ENCODE measurements at regions not wholly inside any gene's neighbourhood (a gene's known extent, or its start where the extent isn't known, plus 50 kb on each side); places are given as distances from the start of the nearest gene placed in this dataset.

DNA sequence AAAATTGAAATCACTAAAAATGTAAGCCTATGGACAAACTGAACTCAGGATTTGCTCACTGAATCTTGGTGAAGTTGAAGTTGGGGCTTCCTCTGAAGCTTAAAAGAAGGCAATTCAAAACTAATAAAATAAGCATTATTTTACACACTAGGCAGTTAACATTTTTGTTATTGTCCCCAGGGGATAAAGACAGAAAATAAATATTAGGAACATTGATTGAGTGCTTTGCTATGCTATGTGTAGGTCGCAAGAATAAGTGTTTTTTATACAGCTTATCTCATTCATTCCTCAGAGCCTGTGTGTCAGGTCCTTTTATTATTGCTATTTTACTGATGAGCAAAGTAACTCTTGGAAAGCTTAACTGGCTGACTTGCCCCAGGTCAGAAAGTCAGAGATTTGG is 82.2 kb downstream of the ZNF608 start:
- Histone ChIP-seq H3K9me3 (replicated peaks; ENCODE audit: control insufficient read depth, low read depth, low read length) (no peaks in the 10 kb centered on the region), H3K4me3 (ENCODE audit: low read length) (no peak overlapping the region), H3K4me1 (ENCODE audit: control insufficient read depth, insufficient read depth, low read length) (peaks cover 34% of the 10 kb centered on the region), H3K27ac (ENCODE audit: low read length) (no peak overlapping the region), H3K36me3 (ENCODE audit: control insufficient read depth, insufficient read depth, low read length) (no peaks in the 10 kb centered on the region), H3K27me3 (ENCODE audit: control insufficient read depth, insufficient read depth, low read length) (no peaks in the 10 kb centered on the region)
- DNase-seq = no peak
- no CpG with 5 or more reads among the region's 1 CpG for WGBS (ENCODE audit: insufficient coverage)

DNA sequence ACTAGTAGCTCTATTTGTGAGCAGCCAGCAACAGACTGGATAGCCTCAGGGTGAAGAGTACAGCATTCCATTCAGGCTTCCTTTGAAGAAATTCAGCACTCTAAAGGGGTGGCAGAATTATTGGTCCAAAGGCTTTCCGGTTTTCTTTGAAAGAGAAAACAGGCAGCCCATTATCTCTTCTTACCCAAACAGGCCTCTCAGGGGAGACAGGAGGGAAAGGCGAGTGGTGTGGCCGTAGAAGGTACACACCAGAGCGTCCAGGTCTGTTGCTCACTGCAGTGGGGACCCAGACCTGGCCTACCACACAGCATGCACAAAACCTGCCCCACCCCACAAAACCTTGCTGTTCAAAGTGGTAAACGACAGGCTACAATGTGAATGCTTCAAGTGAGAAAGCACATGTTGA is 83.3 kb downstream of the ZNF608 start:
- peaks cover 37% of the 10 kb centered on the region for H3K4me1 ChIP-seq (ENCODE audit: control insufficient read depth, insufficient read depth, low read length)
- no peaks in the 10 kb centered on the region for H3K27me3 ChIP-seq (ENCODE audit: control insufficient read depth, insufficient read depth, low read length)
- WGBS (ENCODE audit: insufficient coverage) = 63% methylated on average over 1 of the region's 5 CpGs
- no peak for DNase-seq
- no peaks in the 10 kb centered on the region for H3K9me3 ChIP-seq (replicated peaks; ENCODE audit: control insufficient read depth, low read depth, low read length)
- no peaks in the 10 kb centered on the region for H3K36me3 ChIP-seq (ENCODE audit: control insufficient read depth, insufficient read depth, low read length)
- no peak overlapping the region for H3K27ac ChIP-seq (ENCODE audit: low read length)
- no peak overlapping the region for H3K4me3 ChIP-seq (ENCODE audit: low read length)

DNA sequence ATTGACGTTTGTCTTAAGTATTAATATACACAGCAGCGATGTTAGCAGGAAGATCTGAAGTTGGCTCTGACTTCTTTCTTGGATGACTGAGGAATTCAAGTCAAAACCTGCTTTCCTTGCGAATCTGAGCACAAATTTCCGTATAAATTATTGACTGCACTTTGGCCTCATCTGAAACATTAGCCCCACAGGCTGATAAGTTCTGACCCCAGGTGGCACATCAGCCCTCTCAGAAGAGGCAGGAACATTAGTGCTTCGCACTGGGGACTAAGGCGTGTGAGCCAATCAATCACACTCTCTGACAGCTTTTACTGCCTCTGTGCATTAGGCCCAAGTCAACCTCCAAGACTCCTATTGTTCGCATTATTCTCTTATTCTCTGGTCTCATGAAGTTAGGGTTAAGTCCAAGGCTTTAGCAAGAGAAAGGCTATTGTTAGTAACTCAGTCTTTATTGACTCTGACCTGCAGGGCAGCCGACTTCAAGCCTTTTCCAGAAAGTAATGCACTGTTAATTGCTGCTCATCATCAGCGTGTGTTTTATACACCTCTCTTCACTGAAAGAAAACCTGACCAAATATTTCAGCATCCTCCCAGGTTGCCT is 84.2 kb downstream of the ZNF608 start:
- DNase-seq = peak; percentile 70
- H3K4me3 ChIP-seq (ENCODE audit: low read length) = no peak overlapping the region
- H3K4me1 ChIP-seq (ENCODE audit: control insufficient read depth, insufficient read depth, low read length) = peaks cover 37% of the 10 kb centered on the region
- no peak overlapping the region for H3K27ac ChIP-seq (ENCODE audit: low read length)
- no peaks in the 10 kb centered on the region for H3K27me3 ChIP-seq (ENCODE audit: control insufficient read depth, insufficient read depth, low read length)
- no peaks in the 10 kb centered on the region for H3K9me3 ChIP-seq (replicated peaks; ENCODE audit: control insufficient read depth, low read depth, low read length)
- no peaks in the 10 kb centered on the region for H3K36me3 ChIP-seq (ENCODE audit: control insufficient read depth, insufficient read depth, low read length)
- 34% methylated on average over 6 of the region's 9 CpGs for WGBS (ENCODE audit: insufficient coverage)

DNA sequence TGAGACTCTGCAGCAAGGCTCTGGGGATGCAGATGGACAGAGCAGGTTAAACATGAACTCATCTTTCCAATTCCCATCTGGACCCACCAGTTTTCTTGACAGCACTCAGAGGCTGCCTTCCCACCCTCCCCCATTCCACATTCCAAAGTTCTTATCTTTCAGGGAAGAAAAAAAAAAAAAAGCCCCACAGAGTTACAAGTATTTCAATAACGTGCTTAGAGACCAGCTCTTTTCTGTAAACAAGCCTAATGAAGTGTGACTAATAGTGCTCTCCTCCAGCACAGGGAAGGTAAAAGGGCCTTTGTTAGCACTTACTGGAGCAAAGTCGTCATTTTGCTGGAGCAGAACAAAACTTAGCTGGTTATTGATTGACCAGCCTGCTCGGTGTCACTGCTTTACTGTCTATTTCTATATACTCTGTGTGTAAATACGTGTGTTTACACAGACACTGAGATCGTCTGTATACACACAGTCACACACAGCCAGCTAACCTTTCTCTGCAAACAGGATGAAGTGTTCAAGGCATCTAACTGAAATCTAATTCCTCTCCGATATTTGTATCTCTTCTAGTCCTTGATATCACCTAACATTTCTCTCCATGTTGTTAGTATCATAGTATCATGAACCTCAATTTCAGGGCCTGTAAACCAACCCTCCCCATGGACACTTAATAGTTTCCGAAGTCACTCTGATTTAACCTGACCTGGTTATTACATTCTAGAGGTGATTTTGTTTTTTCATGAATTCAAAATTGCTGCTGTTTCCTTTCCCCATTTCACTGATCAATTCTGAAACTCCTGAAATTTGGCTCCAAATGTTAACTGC is 84.9 kb downstream of the ZNF608 start:
- Histone ChIP-seq H3K4me1 (ENCODE audit: control insufficient read depth, insufficient read depth, low read length) (peaks cover 43% of the 10 kb centered on the region), H3K36me3 (ENCODE audit: control insufficient read depth, insufficient read depth, low read length) (no peaks in the 10 kb centered on the region), H3K4me3 (ENCODE audit: low read length) (no peak overlapping the region), H3K9me3 (replicated peaks; ENCODE audit: control insufficient read depth, low read depth, low read length) (no peaks in the 10 kb centered on the region), H3K27me3 (ENCODE audit: control insufficient read depth, insufficient read depth, low read length) (no peaks in the 10 kb centered on the region), H3K27ac (ENCODE audit: low read length) (peak overlapping the region; percentile 57)
- no CpG with 5 or more reads among the region's 7 CpGs for WGBS (ENCODE audit: insufficient coverage)
- DNase-seq = peak; percentile 66

DNA sequence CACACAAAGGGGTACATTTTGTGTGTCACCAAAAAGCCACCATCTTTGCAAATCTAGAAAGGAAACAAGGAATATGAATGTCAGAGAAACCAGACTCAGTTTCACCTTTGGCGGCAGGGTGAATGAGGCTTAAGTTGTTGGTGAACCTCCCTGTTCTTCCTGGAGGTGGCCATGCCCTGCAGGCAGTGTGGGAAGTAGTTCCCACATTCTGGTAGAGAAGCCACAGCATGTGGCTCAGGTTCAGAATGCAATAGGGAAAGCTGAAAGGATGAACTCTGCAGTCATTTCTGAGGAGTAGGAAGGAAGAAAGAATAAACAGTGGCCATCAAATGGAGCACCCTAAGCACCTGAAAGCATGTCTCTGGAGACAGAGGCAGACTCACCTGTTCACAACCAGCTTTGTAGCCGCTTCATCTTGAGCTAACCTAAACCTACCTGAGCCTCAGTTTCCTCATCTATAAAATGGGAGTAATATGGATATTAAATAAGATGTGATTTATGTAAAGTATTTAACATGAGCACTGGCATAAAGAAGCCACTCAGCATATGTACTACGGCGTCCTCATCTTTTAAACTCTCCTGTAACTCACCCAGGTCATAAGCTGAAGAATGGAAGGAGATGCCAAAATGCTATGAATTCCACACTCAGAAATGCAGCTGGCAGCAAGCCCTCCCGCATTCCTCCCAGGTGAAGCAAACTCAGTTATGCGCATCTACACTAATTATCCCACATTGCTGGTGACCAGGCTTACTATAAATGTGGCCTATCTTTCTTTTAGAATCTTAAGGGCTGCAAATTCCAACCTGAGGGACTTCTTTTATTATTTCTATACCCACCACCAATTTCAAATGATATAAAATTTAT is 86.0 kb downstream of the ZNF608 start:
- H3K9me3 ChIP-seq (replicated peaks; ENCODE audit: control insufficient read depth, low read depth, low read length) = no peaks in the 10 kb centered on the region
- WGBS (ENCODE audit: insufficient coverage) = 37% methylated on average over 3 of the region's 6 CpGs
- no peak overlapping the region for H3K4me3 ChIP-seq (ENCODE audit: low read length)
- H3K27me3 ChIP-seq (ENCODE audit: control insufficient read depth, insufficient read depth, low read length) = no peaks in the 10 kb centered on the region
- H3K4me1 ChIP-seq (ENCODE audit: control insufficient read depth, insufficient read depth, low read length) = peaks cover 48% of the 10 kb centered on the region
- H3K36me3 ChIP-seq (ENCODE audit: control insufficient read depth, insufficient read depth, low read length) = no peaks in the 10 kb centered on the region
- DNase-seq = peak; percentile 71
- peak overlapping the region; percentile 56 for H3K27ac ChIP-seq (ENCODE audit: low read length)

DNA sequence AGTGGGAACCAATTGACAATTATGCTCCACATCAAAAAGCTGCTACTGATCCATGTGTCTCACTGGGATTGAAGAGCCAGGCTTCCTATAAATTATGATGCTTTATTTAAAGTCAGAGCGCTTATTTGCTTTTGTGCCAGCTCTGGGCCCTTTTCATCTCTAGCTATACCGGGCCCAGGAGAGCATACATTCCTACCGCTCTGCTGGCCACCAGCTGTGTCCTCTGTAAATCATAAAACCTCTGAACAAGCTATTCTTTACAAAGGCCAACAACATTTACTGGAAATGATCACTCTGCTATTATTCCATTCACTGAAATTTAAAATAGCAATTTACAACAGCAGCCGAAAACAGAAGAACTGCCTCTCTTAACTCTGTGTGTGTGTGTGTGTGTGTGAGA is 86.6 kb downstream of the ZNF608 start:
- Histone ChIP-seq H3K9me3 (replicated peaks; ENCODE audit: control insufficient read depth, low read depth, low read length) (no peaks in the 10 kb centered on the region), H3K27me3 (ENCODE audit: control insufficient read depth, insufficient read depth, low read length) (no peaks in the 10 kb centered on the region), H3K4me3 (ENCODE audit: low read length) (no peak overlapping the region), H3K27ac (ENCODE audit: low read length) (peak overlapping the region; percentile 56), H3K4me1 (ENCODE audit: control insufficient read depth, insufficient read depth, low read length) (peaks cover 52% of the 10 kb centered on the region), H3K36me3 (ENCODE audit: control insufficient read depth, insufficient read depth, low read length) (no peaks in the 10 kb centered on the region)
- peak; percentile 83 for DNase-seq
- WGBS (ENCODE audit: insufficient coverage) = 13% methylated on average over 2 of the region's 4 CpGs

DNA sequence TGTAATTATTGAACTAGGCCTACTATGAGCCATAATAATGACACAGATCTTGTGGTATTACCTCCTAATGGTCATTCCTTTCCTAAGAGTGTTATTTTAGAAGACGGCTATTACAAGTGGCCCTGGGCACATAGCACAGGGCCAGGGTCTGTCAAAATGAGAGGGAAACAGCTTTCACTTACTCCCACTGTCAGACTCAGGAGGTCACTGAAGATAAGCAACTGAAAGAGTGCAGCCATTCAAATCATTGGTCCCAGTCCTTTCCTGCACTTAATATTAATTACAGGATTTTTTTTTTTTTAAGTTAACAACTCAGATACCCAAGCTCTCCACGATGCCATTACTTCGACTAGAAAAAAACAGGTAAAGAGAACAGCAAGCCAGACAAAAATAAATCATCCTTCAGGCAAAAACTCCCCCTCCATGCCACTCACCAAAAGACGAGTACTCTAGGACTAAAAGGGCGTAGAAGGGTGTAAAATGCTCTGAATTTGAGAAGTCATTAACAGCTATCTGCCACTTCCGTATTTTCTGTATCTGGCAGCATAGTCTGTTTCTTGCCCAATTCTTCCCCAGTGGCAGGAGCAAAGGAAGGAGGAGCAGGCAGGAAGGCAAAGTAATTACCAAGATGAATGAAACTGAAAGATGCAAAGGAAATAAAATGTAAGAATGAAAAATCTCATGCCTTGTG is 87.4 kb downstream of the ZNF608 start:
- Histone ChIP-seq H3K27me3 (ENCODE audit: control insufficient read depth, insufficient read depth, low read length) (no peaks in the 10 kb centered on the region), H3K4me1 (ENCODE audit: control insufficient read depth, insufficient read depth, low read length) (peaks cover 58% of the 10 kb centered on the region), H3K9me3 (replicated peaks; ENCODE audit: control insufficient read depth, low read depth, low read length) (no peaks in the 10 kb centered on the region), H3K36me3 (ENCODE audit: control insufficient read depth, insufficient read depth, low read length) (no peaks in the 10 kb centered on the region), H3K27ac (ENCODE audit: low read length) (no peak overlapping the region), H3K4me3 (ENCODE audit: low read length) (no peak overlapping the region)
- no CpG with 5 or more reads among the region's 6 CpGs for WGBS (ENCODE audit: insufficient coverage)
- peak; percentile 42 for DNase-seq

DNA sequence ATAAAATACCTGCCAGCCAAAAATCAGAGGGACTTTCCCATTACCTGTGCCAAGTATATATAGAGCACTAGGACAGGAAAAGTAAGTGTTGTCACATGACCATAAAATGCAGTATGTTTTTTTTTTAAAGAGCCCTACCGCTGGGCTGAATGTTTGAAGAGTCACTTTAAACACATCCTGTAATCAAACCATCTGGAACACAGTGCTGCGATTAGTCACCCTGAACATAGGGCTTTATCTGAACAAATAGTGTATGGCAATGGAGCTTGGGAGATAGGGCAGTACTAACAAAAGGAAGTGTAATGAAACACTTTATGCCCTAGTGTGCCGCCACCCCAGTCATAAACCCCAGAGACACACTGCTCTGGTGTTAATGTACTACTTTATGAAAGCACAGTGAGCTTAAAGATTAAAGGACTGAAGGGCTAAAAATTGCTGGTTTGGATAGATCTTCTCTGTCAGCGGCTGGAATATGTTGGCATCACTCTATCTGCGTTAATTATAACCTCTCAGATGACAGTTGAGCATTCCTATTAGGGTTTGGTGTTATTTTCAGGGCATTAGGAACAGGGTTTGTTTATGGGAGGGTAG is 90.4 kb downstream of the ZNF608 start:
- WGBS (ENCODE audit: insufficient coverage) = no CpG with 5 or more reads among the region's 5 CpGs
- no peaks in the 10 kb centered on the region for H3K9me3 ChIP-seq (replicated peaks; ENCODE audit: control insufficient read depth, low read depth, low read length)
- H3K27me3 ChIP-seq (ENCODE audit: control insufficient read depth, insufficient read depth, low read length) = no peaks in the 10 kb centered on the region
- H3K4me3 ChIP-seq (ENCODE audit: low read length) = no peak overlapping the region
- peaks cover 48% of the 10 kb centered on the region for H3K4me1 ChIP-seq (ENCODE audit: control insufficient read depth, insufficient read depth, low read length)
- peak overlapping the region; percentile 4 for H3K27ac ChIP-seq (ENCODE audit: low read length)
- H3K36me3 ChIP-seq (ENCODE audit: control insufficient read depth, insufficient read depth, low read length) = no peaks in the 10 kb centered on the region
- peak; percentile 72 for DNase-seq

DNA sequence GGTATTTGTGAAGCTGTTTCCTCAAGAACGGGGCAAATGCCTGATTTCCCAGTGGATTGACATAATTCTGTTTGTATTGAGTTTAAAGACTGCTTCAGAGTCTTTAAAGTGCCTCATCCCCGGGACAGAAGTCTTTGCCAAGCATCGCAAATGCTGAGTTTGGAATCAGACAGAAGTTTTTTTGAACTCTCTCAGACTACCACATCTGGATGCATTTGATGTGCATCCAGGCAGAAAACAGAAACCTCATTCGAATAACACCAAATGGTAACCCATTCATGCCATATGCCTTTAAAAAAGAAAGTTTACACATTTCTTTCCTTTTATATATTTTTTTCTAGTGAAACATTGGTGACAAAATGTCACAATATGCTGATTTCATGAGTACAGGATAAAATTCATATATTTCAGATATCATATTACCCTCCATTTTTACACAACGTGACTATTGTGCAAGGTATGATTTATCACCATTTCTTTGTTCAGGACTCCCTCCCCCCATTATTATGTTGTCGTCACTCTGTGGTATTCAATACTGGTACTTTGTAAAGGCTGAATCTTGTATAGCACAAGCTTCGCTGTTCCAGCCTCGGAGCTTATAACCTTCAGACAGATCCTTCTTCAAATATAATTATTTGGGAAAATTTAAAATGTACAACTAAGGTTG is 91.1 kb downstream of the ZNF608 start:
- WGBS (ENCODE audit: insufficient coverage) = 13% methylated on average over 1 of the region's 8 CpGs
- peaks cover 43% of the 10 kb centered on the region for H3K4me1 ChIP-seq (ENCODE audit: control insufficient read depth, insufficient read depth, low read length)
- no peaks in the 10 kb centered on the region for H3K27me3 ChIP-seq (ENCODE audit: control insufficient read depth, insufficient read depth, low read length)
- no peak overlapping the region for H3K4me3 ChIP-seq (ENCODE audit: low read length)
- H3K36me3 ChIP-seq (ENCODE audit: control insufficient read depth, insufficient read depth, low read length) = no peaks in the 10 kb centered on the region
- no peaks in the 10 kb centered on the region for H3K9me3 ChIP-seq (replicated peaks; ENCODE audit: control insufficient read depth, low read depth, low read length)
- peak; percentile 93 for DNase-seq
- peak overlapping the region; percentile 4 for H3K27ac ChIP-seq (ENCODE audit: low read length)

Measured in muscle of leg (tissue), 3 donors.